AG04449 (cell line): ENCODE measurements at regions not wholly inside any gene's neighbourhood (a gene's known extent, or its start where the extent isn't known, plus 50 kb on each side); places are given as distances from the start of the nearest gene placed in this dataset.

Experiments
- CTCF ChIA-PET: fragments of 350-600 bp; formaldehyde crosslinking; extraction: SDS; loops from one replicate; lab custom pipeline; 2021; ENCODE audit warnings: antibody characterized with exemption; lab: Yijun Ruan, JAX
- POLR2A ChIA-PET: fragments of 400-600, 350-600 bp; formaldehyde crosslinking; extraction: SDS; loops from one replicate; lab custom pipeline; 2020; ENCODE audit warnings: antibody characterized with exemption, inconsistent platforms; lab: Yijun Ruan, JAX
- DNase-seq: peaks from one replicate; pipeline ENCODE4 v3.0.0-alpha.2; 2010; ENCODE audit warnings: low read depth, low spot score
- H3K4me3 ChIP-seq: 2 replicates; pipeline ENCODE4 v1.5.1; 2011; ENCODE audit warnings: low read depth, mild to moderate bottlenecking, control low read depth, low read length
- TF ChIP-seq, protein P1 (sequence below): IDR thresholded peaks from one replicate; pipeline ENCODE4 v1.5.1; 2011; ENCODE audit warnings: mild to moderate bottlenecking, moderate library complexity, low read length, control low read depth, inconsistent platforms; ENCODE audit not compliant: insufficient read depth; ENCODE audit errors: missing control alignments

DNA sequence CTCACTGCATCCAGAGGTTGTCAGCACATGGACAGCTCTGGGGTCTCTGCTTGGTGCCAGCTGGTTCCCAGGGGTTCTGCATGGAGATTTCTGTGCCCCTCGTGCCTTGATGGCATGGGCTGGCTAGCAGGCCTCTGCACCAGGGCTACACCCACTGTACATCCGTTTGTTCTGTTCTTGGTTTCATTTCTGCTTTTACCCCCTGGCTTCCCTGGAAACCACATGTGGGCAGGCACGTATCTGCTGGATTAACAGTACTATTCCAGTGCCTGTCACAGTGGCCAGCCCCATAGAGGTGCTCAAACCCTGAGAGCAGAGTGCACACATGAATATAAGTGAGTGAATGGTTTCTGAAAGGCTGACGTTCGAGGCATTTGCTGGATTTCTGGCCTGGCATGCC lies 207.2 kb upstream of the GPR26 start:
- H3K4me3 ChIP-seq: no peak overlapping the region
- TF ChIP-seq, protein P1, sequence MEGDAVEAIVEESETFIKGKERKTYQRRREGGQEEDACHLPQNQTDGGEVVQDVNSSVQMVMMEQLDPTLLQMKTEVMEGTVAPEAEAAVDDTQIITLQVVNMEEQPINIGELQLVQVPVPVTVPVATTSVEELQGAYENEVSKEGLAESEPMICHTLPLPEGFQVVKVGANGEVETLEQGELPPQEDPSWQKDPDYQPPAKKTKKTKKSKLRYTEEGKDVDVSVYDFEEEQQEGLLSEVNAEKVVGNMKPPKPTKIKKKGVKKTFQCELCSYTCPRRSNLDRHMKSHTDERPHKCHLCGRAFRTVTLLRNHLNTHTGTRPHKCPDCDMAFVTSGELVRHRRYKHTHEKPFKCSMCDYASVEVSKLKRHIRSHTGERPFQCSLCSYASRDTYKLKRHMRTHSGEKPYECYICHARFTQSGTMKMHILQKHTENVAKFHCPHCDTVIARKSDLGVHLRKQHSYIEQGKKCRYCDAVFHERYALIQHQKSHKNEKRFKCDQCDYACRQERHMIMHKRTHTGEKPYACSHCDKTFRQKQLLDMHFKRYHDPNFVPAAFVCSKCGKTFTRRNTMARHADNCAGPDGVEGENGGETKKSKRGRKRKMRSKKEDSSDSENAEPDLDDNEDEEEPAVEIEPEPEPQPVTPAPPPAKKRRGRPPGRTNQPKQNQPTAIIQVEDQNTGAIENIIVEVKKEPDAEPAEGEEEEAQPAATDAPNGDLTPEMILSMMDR: no peak
- ChIA-PET POLR2A (no interaction called here), CTCF (no interaction called here)
- DNase-seq: no peak

DNA sequence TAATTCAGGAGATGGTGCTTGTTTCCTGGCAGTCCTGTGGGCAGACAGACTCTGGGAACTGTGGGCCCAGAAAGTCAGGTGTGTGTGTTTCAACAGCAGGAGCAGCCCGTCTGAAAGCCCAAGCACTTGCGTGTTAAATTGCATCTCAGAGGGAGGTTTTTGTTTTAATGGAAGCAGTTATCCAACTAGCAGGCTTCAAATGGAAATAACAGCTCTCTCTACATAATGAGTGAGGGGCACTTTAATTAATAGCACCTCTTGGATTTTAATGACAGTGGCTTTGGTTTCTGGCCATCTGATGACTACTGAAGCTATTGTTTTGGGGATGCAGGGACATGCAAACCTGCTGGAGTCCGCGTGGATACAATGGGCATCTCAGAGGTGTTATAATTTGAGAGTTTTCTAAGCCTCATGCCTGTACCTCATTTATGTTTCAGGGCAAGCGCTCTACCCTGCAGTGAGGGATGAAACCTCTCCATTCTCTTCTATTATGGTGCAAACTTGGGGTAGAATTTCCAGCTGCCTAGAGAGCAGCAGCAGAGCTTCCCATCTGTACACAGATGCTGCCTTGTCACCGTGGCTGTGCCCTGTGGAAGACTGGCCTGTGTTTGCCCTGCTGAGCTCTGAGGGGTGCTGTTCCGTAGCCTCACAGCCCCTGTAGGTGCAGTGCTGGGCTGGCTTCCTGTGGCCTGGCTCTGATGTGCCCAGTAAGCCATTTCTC lies 206.6 kb upstream of the GPR26 start:
- POLR2A ChIA-PET: no interaction called here
- TF ChIP-seq, protein P1: no peak
- CTCF ChIA-PET: no interaction called here
- H3K4me3 ChIP-seq: no peak overlapping the region
- no peak for DNase-seq

DNA sequence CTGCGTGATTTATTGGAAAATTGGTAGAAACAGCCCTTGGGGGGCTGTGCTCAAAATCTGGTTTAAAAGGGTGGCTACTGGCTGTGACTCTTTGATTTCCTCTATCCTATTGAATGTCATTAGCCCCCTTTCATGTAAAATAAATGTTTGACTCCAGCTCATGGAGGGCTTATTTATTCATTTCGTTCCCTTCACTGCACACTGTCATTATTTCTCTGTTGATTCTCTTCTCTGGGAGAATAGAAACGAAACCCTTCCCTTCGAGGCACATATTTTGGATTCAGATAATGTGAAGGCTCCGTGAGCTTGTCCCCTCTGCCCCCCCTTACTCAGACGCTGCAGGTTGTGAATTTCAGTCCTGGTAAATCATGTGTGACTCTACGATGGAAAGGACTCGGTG lies 203.9 kb upstream of the GPR26 start:
- DNase-seq: no peak
- TF ChIP-seq, protein P1: no peak
- ChIA-PET POLR2A (no interaction called here), CTCF (no interaction called here)
- no peak overlapping the region for H3K4me3 ChIP-seq

DNA sequence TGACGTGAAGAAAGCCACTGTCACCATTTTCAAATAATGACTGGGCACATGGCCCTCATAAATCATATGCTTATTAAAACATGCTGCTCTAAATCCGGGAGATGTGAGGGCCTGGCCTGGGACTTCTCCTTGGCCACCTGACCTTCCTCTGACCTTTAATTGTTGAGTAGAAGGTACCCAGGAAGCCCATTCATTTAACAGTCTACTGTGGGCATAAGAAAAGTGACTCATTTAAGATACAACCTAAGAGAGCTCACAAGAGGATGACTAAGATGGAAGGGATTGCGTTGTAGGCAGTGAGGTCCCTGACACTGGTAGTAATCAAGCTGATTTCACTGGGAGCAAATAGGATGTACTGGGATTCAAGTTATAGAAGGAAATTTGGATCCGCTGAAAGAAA lies 203.4 kb upstream of the GPR26 start:
- TF ChIP-seq, protein P1: no peak
- ChIA-PET CTCF (no interaction called here), POLR2A (no interaction called here)
- no peak overlapping the region for H3K4me3 ChIP-seq
- no peak for DNase-seq

DNA sequence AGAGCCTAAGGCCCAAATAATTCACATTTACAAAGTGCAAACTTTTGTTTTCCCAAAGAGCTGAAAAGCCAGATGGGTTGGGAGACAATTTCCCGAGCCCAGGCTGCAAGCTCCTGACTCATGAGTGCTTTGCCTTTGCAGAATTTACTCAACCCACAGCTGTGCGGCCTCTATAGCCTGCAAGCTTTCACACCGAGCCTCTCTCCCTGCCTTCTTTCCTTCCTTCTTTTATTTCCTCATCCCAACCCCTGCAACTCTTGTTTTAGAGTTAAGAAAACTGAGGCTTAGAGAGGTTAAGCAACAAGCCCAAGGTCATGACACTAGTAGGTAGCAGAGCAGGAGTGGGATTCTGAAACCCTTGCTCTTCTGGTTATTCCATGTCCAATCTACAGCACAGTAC lies 203.0 kb upstream of the GPR26 start:
- TF ChIP-seq, protein P1: no peak
- ChIA-PET POLR2A (no interaction called here), CTCF (no interaction called here)
- H3K4me3 ChIP-seq: no peak overlapping the region
- DNase-seq: no peak

DNA sequence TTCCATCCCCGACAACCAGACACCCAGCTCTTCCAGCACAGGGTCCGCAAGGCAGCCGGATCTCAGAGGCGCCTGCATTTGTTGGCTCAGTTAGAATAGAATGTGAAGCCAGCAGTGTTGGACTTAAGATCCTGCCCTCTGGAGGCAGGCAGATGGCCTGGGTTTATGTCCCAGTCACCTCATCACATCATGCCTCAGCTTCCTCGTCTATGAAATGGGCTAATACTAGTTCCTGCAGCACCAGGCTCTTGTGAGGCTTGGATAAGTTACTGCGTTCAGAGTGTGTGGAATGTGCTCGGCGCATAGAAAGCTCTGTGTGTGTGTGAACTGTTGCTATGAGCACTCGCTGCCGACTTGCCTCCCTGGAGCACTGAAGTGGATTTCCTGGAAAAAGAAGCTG lies 202.5 kb upstream of the GPR26 start:
- no peak overlapping the region for H3K4me3 ChIP-seq
- CTCF ChIA-PET: no interaction called here
- POLR2A ChIA-PET: no interaction called here
- DNase-seq: no peak
- TF ChIP-seq, protein P1: no peak
